Uterus (tissue), 3 donors: ENCODE measurements at regions not wholly inside any gene's neighbourhood (a gene's known extent, or its start where the extent isn't known, plus 50 kb on each side); places are given as distances from the start of the nearest gene placed in this dataset.

Experiments used
- DNase-seq, 2 donors: peaks; one replicate each; pipeline ENCODE4 v3.0.0-alpha.2; 2019 to 2020
- H3K27ac ChIP-seq, 2 donors: fragments of 200-600 bp; sonication (generic); 1 replicate in 1 of 2; 2 replicates in 1 of 2; pipeline ENCODE4 v1.5.1; 2016 to 2018
- H3K27me3 ChIP-seq, 2 donors: fragments of 200-600 bp; sonication (generic); one replicate each; pipeline ENCODE4 v1.5.1; 2018 to 2019; ENCODE audit warnings: control low read depth in 1 of 2
- H3K36me3 ChIP-seq, 2 donors: fragments of 200-600 bp; sonication (generic); one replicate each; pipeline ENCODE4 v1.5.1; 2019; ENCODE audit warnings: control low read depth in 1 of 2
- H3K4me1 ChIP-seq, 2 donors: fragments of 200-600 bp; sonication (generic); one replicate each; pipeline ENCODE4 v1.5.1; 2018 to 2019; ENCODE audit warnings: control low read depth in 1 of 2
- H3K4me3 ChIP-seq, 2 donors: fragments of 200-600 bp; sonication (generic); 1 replicate in 1 of 2; 2 replicates in 1 of 2; pipeline ENCODE4 v1.5.1; 2018 to 2019; ENCODE audit warnings: mild to moderate bottlenecking in 1 of 2
- H3K9me3 ChIP-seq, 2 donors: fragments of 200-600 bp; sonication (generic); one replicate each; pipeline ENCODE4 v1.5.1; 2019; ENCODE audit warnings: control low read depth in 1 of 2
- CTCF ChIP-seq, 4 experiments: fragments of 200-600 bp in 2 of 4; fragments of 450-650 bp in 2 of 4; sonication (generic) in 2 of 4; IDR thresholded peaks; one replicate each; pipeline ENCODE4 v1.5.1; 2016 to 2019; ENCODE audit warnings: antibody characterized with exemption in 4 of 4, mild to moderate bottlenecking in 2 of 4, moderate library complexity in 1 of 4
- POLR2A ChIP-seq, 2 donors: fragments of 450-650 bp; IDR thresholded peaks; one replicate each; pipeline ENCODE4 v1.6.1; 2016; ENCODE audit warnings: antibody characterized with exemption in 2 of 2, mild to moderate bottlenecking in 1 of 2, moderate library complexity in 1 of 2
- intact Hi-C: fragments of 100-400 bp; cut with DNase I; formaldehyde crosslinking; loops from one replicate; pipeline ENCODE4 v1.15.1; 2023; ENCODE audit warnings: low total_unique reads
- donor health status: DM: yes; HTN: yes; CAD: no.

- H3K27me3 ChIP-seq = no peaks in the 10 kb centered on the region
- H3K9me3 ChIP-seq = peaks cover 0 to 4% of the 10 kb centered on the region in 2 donors
- TF ChIP-seq POLR2A (IDR thresholded peaks at IDR 0.05) (no peak), CTCF (IDR thresholded peaks at IDR 0.05) (no peak)
- DNase-seq = no peak
- intact Hi-C loops = no loop called here
- H3K36me3 ChIP-seq = no peaks in the 10 kb centered on the region
- no peaks in the 10 kb centered on the region for H3K4me1 ChIP-seq
- H3K4me3 ChIP-seq = no peak overlapping the region
- no peak overlapping the region for H3K27ac ChIP-seq
These were observed 90.8 kb upstream of the DLX2 start for GRCh38 chr2:172193331-172194089.

DNA sequence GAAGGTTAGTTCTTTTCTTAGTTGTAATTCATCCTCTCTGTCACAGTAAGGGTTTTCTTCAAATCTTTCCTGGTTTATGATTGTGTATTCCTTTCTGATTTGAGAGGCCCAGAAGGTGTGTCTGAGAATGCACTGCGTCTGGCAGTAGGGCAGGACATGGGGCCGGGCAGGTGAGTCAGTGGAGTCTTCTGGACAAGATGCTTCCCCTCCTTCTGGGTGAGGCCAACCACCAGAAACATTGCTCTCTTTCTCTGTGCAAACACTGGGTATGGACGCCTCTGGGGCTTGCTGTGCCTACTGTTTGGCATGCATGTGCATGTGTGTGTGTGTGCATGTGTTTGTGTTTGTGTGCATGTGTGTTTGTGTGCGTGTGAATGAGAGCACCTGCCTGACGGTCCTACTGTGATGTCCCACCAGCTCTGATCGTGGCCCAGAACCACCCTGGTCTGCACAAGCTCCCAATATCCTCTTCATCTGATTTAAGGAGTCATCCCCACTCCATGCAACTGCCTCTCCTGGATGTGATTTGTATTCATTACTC is 93.2 kb upstream of the DLX2 start:
- intact Hi-C loops = no loop called here
- TF ChIP-seq POLR2A (IDR thresholded peaks at IDR 0.05) (no peak), CTCF (IDR thresholded peaks at IDR 0.05) (no peak)
- Histone ChIP-seq H3K36me3 (no peaks in the 10 kb centered on the region), H3K27me3 (no peaks in the 10 kb centered on the region), H3K4me1 (no peaks in the 10 kb centered on the region), H3K9me3 (peaks cover 0 to 4% of the 10 kb centered on the region in 2 donors), H3K27ac (no peak overlapping the region), H3K4me3 (no peak overlapping the region)
- DNase-seq = no peak

DNA sequence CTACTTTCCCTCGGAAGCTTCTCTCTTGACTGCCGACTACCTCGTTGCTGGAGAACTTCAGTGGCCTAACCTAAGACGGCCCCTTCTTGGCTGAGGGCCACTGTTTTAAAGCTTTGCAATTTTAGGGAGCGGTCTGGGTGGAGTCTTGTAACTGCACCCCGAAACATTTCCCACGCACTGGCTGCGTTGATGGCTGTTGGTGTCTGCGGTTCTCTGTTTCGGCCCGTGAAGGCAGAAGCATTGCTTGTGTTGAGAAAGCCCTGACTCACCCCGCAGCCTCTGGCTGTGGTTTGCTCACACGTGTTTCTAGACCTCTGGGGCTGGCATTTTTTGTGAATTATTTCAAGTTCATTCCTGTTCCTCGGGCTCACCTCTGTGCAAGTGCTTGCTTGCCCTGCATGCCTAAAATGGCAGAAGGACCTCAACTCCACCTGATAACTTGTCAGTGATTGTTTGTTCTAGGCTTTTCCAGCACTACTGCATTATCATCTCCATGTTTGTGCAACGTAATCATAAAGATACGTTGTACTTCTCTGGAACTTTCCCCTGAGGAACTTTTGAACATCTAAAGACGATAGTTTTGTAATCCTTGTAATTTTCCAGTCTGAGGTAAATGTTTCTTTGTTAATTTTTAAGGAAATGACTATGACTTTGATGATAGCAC is 94.2 kb upstream of the DLX2 start:
- no peak overlapping the region for H3K27ac ChIP-seq
- H3K4me1 ChIP-seq = no peaks in the 10 kb centered on the region
- no peaks in the 10 kb centered on the region for H3K27me3 ChIP-seq
- intact Hi-C loops = no loop called here
- no peak overlapping the region for H3K4me3 ChIP-seq
- peaks cover 0 to 4% of the 10 kb centered on the region in 2 donors for H3K9me3 ChIP-seq
- TF ChIP-seq CTCF (IDR thresholded peaks at IDR 0.05) = no peak
- no peak for TF ChIP-seq POLR2A (IDR thresholded peaks at IDR 0.05)
- no peak for DNase-seq
- no peaks in the 10 kb centered on the region for H3K36me3 ChIP-seq

- Histone ChIP-seq H3K27me3 (no peaks in the 10 kb centered on the region), H3K36me3 (no peaks in the 10 kb centered on the region), H3K4me1 (no peaks in the 10 kb centered on the region), H3K4me3 (no peak overlapping the region), H3K9me3 (peaks cover 0 to 4% of the 10 kb centered on the region in 2 donors), H3K27ac (no peak overlapping the region)
- intact Hi-C loops = no loop called here
- DNase-seq = no peak
- TF ChIP-seq CTCF (IDR thresholded peaks at IDR 0.05) (no peak), POLR2A (IDR thresholded peaks at IDR 0.05) (no peak)
These were observed 95.7 kb upstream of the DLX2 start for GRCh38 chr2:172198361-172198760.

GRCh38 chr2:172198908-172199307 is 96.2 kb upstream of the DLX2 start:
- TF ChIP-seq POLR2A (IDR thresholded peaks at IDR 0.05) (no peak), CTCF (IDR thresholded peaks at IDR 0.05) (no peak)
- H3K9me3 ChIP-seq = no peaks in the 10 kb centered on the region
- no peaks in the 10 kb centered on the region for H3K4me1 ChIP-seq
- H3K36me3 ChIP-seq = no peaks in the 10 kb centered on the region
- H3K27ac ChIP-seq = no peak overlapping the region
- no peak for DNase-seq
- no peak overlapping the region for H3K4me3 ChIP-seq
- no peaks in the 10 kb centered on the region for H3K27me3 ChIP-seq
- intact Hi-C loops = no loop called here
